ENCODE measurements at regions not wholly inside any gene's neighbourhood (a gene's known extent, or its start where the extent isn't known, plus 50 kb on each side); places are given as distances from the start of the nearest gene placed in this dataset.

DNA sequence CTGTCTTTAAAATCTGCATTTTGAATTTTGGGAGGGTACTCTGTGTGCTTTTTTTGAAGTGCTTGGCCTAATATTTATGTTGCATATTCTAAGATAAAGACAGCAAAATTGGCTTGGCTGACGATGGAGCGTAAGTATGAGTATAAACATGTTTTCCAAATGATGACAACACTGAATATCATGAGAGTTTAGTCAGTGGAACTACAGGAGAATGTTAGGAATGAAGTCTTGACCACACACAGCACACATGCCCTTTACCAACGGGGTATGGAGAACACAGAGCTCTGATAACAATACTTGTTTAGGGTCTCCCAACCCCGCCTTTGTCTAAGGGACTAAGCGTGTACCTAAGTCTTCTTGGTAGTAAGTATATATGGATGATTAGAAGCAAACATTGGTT, 253.9 kb upstream of the FZD8 start:
- ChIA-PET POLR2A (ENCODE audit: low non-redundant PET) (no interaction called here), CTCF (no interaction called here)
- no peak for TF ChIP-seq CTCF (conservative IDR thresholded peaks at IDR 0.05; ENCODE audit: low read depth)
- DNase-seq (ENCODE audit: low spot score): peak; percentile 29
- H3K27ac ChIP-seq: no peak overlapping the region

DNA sequence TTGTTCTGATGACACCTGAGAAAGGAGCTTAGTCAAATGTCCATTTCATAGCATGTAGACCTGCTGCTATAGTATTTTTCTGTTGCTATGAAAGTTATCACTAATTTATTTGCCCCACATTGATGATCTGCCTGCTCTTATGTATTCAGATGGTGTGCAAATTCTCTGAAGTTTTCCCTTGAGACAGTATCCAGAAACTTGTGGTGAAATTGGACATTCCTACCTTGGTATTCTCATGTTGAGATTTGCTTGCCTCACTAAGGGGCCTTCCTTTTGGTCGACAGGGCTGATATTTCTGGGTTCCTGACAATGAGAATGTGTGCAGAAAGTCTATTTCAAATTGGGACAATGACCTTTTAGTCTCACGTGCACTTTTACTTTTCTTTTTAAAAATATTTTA, 253.2 kb upstream of the FZD8 start:
- no peak for TF ChIP-seq CTCF (conservative IDR thresholded peaks at IDR 0.05; ENCODE audit: low read depth)
- no peak overlapping the region for H3K27ac ChIP-seq
- POLR2A ChIA-PET (ENCODE audit: low non-redundant PET): no interaction called here
- DNase-seq (ENCODE audit: low spot score): no peak
- CTCF ChIA-PET: no interaction called here

GRCh38 chr10:35892526-35892925, 250.4 kb upstream of the FZD8 start:
- CTCF ChIA-PET: no interaction called here
- no peak for DNase-seq (ENCODE audit: low spot score)
- TF ChIP-seq CTCF (conservative IDR thresholded peaks at IDR 0.05; ENCODE audit: low read depth): no peak
- H3K27ac ChIP-seq: no peak overlapping the region
- POLR2A ChIA-PET (ENCODE audit: low non-redundant PET): no interaction called here

DNA sequence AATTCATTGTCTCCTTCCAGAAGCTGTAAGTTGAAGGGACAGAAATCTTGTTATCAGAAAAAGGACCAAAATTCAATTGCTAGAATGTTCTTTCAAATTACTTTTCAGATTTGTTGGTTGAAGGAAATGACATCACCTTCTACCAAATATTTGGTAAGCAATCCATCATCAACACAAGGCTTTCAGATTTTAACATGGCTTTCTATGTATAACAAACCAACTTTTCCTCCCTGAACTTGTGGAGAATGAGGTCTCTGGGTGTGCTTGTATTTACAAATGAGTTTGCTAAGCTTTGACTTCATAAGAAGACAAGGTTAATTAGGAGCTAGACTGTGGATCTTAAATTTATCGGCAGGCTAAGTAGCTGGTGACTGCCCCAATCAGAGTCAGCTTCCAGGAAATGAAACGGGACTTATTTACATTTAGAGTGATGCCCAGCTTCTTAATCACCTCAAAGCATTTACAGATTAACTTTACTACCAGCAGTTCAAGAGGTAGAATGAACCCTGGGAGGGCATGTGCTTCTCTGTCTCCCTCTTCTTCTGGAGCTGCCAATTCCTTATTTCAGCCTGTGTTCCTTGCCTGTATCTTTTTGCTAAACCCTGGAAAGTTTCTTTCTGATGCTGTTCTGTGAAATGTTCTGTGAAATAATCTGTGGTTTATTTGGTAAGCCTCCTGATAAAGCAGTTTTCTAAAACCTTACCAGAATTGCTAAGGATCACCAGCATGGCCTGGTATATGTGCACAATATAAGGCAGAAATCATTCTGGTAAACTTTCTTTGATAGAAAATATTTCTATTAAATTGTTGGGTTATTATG, 248.8 kb upstream of the FZD8 start:
- no peak for TF ChIP-seq CTCF (conservative IDR thresholded peaks at IDR 0.05; ENCODE audit: low read depth)
- POLR2A ChIA-PET (ENCODE audit: low non-redundant PET): no interaction called here
- H3K27ac ChIP-seq: no peak overlapping the region
- CTCF ChIA-PET: no interaction called here
- no peak for DNase-seq (ENCODE audit: low spot score)

- POLR2A ChIA-PET (ENCODE audit: low non-redundant PET): no interaction called here
- H3K27ac ChIP-seq: no peak overlapping the region
- no peak for TF ChIP-seq CTCF (conservative IDR thresholded peaks at IDR 0.05; ENCODE audit: low read depth)
- CTCF ChIA-PET: no interaction called here
- no peak for DNase-seq (ENCODE audit: low spot score)
Observed at GRCh38 chr10:35889971-35890675, 248.0 kb upstream of the FZD8 start.

GRCh38 chr10:35889226-35889625, 247.1 kb upstream of the FZD8 start:
- TF ChIP-seq CTCF (conservative IDR thresholded peaks at IDR 0.05; ENCODE audit: low read depth): no peak
- ChIA-PET CTCF (no interaction called here), POLR2A (ENCODE audit: low non-redundant PET) (no interaction called here)
- no peak overlapping the region for H3K27ac ChIP-seq
- DNase-seq (ENCODE audit: low spot score): no peak

Data from RWPE1 (cell line).